ENCODE measurements at regions not wholly inside any gene's neighbourhood (a gene's known extent, or its start where the extent isn't known, plus 50 kb on each side); places are given as distances from the start of the nearest gene placed in this dataset.
"Not testable (repeated sequence)": the region's sequence is repeated elsewhere in the genome, so short reads cannot be mapped to it uniquely, and the experiment has no call there.

- DNase-seq (ENCODE audit: low spot score), result no peak
- H3K4me1 ChIP-seq (ENCODE audit: control insufficient read depth in 1 of 2, low read depth in 2 of 2), result no peaks in the 10 kb centered on the region
- no peak for TF ChIP-seq CTCF (IDR thresholded peaks at IDR 0.05)
- no peak overlapping the region for H3K4me3 ChIP-seq
- ATAC-seq (ENCODE audit: insufficient number of reproducible peaks, low FRiP score, low read depth), result no peak
- no peaks in the 10 kb centered on the region for H3K27me3 ChIP-seq (replicated peaks; ENCODE audit: insufficient read depth)
- H3K9me3 ChIP-seq, result no peaks in the 10 kb centered on the region
- no peak overlapping the region for H3K27ac ChIP-seq
- H3K36me3 ChIP-seq, result no peaks in the 10 kb centered on the region
Observed at GRCh38 chr1:234780112-234780511, 170.1 kb upstream of the IRF2BP2 start.

GRCh38 chr1:234779600-234779999, 169.6 kb upstream of the IRF2BP2 start:
- not testable (repeated sequence) for H3K27ac ChIP-seq; H3K4me1 ChIP-seq (ENCODE audit: control insufficient read depth in 1 of 2, low read depth in 2 of 2); H3K4me3 ChIP-seq; DNase-seq (ENCODE audit: low spot score); ATAC-seq (ENCODE audit: insufficient number of reproducible peaks, low FRiP score, low read depth); H3K9me3 ChIP-seq; H3K27me3 ChIP-seq (replicated peaks; ENCODE audit: insufficient read depth); H3K36me3 ChIP-seq

- Histone ChIP-seq H3K36me3 (no peaks in the 10 kb centered on the region), H3K27me3 (replicated peaks; ENCODE audit: insufficient read depth) (no peaks in the 10 kb centered on the region), H3K4me3 (no peak overlapping the region), H3K27ac (no peak overlapping the region), H3K9me3 (no peaks in the 10 kb centered on the region), H3K4me1 (ENCODE audit: control insufficient read depth in 1 of 2, low read depth in 2 of 2) (no peaks in the 10 kb centered on the region)
- DNase-seq (ENCODE audit: low spot score) (no peak), ATAC-seq (ENCODE audit: insufficient number of reproducible peaks, low FRiP score, low read depth) (no peak)
- TF ChIP-seq CTCF (IDR thresholded peaks at IDR 0.05), result no peak
Observed at GRCh38 chr1:234779160-234779538, 169.2 kb upstream of the IRF2BP2 start.

GRCh38 chr1:234778221-234779159, 168.5 kb upstream of the IRF2BP2 start:
- Histone ChIP-seq H3K4me1 (ENCODE audit: control insufficient read depth in 1 of 2, low read depth in 2 of 2) (no peaks in the 10 kb centered on the region), H3K36me3 (no peaks in the 10 kb centered on the region), H3K4me3 (no peak overlapping the region), H3K9me3 (no peaks in the 10 kb centered on the region), H3K27ac (no peak overlapping the region), H3K27me3 (replicated peaks; ENCODE audit: insufficient read depth) (no peaks in the 10 kb centered on the region)
- DNase-seq (ENCODE audit: low spot score) (no peak), ATAC-seq (ENCODE audit: insufficient number of reproducible peaks, low FRiP score, low read depth) (no peak)
- no peak for TF ChIP-seq CTCF (IDR thresholded peaks at IDR 0.05)

GRCh38 chr1:234777856-234778220, 167.9 kb upstream of the IRF2BP2 start:
- H3K4me3 ChIP-seq, result no peak overlapping the region
- H3K27ac ChIP-seq, result no peak overlapping the region
- H3K4me1 ChIP-seq (ENCODE audit: control insufficient read depth in 1 of 2, low read depth in 2 of 2), result peaks cover 0 to under 1% of the 10 kb centered on the region in 2 donors
- H3K36me3 ChIP-seq, result no peaks in the 10 kb centered on the region
- DNase-seq (ENCODE audit: low spot score) (no peak), ATAC-seq (ENCODE audit: insufficient number of reproducible peaks, low FRiP score, low read depth) (no peak)
- no peak for TF ChIP-seq CTCF (IDR thresholded peaks at IDR 0.05)
- no peaks in the 10 kb centered on the region for H3K9me3 ChIP-seq
- no peaks in the 10 kb centered on the region for H3K27me3 ChIP-seq (replicated peaks; ENCODE audit: insufficient read depth)

All from thoracic aorta (tissue), 2 donors.